Hematopoietic multipotent progenitor cell treated with erythropoietin and hydrocortisone succinate and interleukin-3 and kit ligand, for 8 days (in vitro differentiated cells): ENCODE measurements at regions not wholly inside any gene's neighbourhood (a gene's known extent, or its start where the extent isn't known, plus 50 kb on each side); places are given as distances from the start of the nearest gene placed in this dataset.
A peak's percentile ranks its signal among the peaks of the same experiment; 100 is the strongest.

Experiments used
- DNase-seq: peaks from one replicate; pipeline ENCODE4 v3.0.0-alpha.2; 2015

DNA sequence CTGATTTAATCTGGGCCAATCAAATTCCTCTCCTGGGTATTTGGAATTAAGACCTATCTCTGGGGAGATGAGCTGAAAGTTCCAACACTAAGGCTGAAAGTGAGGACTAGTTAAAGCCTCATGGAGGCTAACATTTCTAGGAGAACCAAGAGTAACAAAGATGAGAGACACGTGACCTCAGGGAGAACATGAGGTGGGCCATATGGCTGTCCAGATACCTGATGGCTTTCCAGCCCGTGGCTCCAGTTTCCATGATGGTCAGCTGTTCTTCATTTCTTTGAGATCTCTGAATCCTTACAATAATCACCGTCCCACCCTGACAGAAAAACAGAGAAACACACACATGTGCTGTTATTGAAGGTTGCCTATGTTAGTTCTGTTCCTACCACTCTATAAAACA, 66.1 kb downstream of the LEPR start:
- DNase-seq = no peak

- no peak for DNase-seq
Measured at GRCh38 chr1:65489481-65489880, 69.0 kb downstream of the LEPR start.

DNA sequence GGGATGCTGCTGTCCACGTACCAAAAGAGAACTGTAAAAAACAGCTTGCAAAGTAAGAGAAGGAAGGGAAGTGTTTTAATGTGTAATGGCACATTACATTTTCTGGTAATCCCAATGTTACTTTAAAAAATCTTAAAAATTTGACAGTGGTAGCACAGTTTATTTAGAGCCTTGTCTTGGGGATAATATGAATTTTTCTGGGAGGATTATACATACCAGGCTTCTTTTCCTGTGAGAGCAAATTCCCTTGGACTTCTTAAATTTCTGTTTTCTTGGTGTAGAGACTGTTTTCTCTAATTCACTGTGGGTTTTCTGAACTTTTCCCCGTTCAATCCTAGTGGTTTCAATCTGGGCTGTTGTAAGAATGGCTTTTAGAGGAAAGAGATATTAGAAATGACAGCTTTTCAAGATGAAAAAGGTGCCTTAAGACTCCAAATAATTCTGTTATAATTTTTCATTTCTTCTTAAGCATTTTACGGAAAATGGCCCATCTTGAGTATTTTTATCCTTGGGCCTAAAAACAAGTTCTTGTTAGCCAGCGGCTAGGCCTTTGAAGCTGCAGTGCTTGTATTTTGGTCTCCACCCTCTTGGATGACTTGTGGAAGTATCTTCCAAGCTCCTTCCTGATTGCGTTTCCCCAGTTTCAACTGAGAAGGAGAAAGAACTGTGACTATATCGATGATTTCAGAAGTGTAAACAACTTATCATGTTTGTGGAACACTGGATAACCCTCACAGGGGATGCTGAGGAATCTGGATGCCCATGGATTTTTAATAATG, 70.0 kb downstream of the LEPR start:
- no peak for DNase-seq

GRCh38 chr1:65491472-65491871, 71.0 kb downstream of the LEPR start:
- no peak for DNase-seq

DNA sequence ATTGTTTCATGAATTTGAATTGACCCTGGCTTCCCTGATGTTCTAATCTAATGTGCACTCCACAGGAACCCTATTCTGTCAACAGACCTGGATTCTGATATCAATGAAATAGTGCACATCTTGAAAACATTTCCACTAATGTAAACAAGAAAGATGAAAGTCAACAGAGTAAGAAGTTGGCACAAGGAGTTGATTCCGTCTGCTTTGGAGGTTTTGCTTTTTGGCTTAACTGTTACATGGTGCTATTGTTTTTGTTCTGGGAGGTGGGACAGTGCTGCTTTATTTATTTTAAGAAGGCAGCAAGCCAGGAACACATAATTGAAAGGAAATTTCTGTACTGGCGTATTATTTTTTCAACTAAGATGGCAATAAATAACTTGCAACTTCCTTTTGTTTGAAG, 73.3 kb downstream of the LEPR start:
- DNase-seq = no peak

- DNase-seq = no peak
Measured at GRCh38 chr1:65494671-65495070, 74.2 kb downstream of the LEPR start.

- no peak for DNase-seq
Measured at GRCh38 chr1:65495137-65495536, 74.7 kb downstream of the LEPR start.

GRCh38 chr1:65497256-65497830, 76.9 kb downstream of the LEPR start:
- DNase-seq = no peak

DNA sequence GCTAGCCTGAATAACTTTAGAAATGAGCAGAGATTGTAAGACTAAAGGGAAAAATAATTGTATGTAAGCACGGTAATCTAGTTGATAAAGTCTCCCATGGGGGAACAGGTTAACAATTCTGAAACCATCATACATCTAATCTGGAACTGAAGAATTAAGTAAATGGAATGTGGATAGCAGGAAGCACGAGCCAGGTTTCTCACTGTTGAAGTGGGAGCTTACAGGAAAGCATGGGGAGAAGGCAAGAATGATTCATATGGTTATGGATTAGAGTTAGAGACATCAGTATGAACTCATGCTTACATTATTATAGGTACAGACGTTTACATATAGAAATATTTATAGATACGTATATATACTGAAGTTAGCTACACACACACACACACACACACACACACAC, 83.0 kb downstream of the LEPR start:
- no peak for DNase-seq

- DNase-seq = no peak
Measured at GRCh38 chr1:65504263-65504662, 83.8 kb downstream of the LEPR start.

- DNase-seq = no peak
Measured at GRCh38 chr1:65505547-65506300, 85.3 kb downstream of the LEPR start.

DNA sequence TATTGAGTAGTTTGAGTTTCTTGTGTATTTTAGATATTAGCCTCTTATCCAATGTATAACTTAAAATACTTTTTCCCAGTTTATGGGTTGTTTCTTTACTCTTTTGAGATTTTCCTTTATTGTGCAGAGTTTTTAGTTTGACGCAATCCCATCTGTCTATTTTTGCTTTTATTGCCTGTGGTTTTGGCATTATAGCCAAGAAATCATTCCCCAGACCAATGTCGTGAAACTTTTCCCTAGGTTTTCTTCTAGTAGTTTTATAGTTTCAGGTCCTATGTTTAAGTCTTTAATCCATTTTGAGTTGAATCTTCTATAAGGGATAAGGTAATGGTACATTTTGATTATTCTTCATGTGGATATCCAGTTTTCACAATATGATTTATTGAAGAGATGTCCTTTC, 87.6 kb downstream of the LEPR start:
- no peak for DNase-seq

DNA sequence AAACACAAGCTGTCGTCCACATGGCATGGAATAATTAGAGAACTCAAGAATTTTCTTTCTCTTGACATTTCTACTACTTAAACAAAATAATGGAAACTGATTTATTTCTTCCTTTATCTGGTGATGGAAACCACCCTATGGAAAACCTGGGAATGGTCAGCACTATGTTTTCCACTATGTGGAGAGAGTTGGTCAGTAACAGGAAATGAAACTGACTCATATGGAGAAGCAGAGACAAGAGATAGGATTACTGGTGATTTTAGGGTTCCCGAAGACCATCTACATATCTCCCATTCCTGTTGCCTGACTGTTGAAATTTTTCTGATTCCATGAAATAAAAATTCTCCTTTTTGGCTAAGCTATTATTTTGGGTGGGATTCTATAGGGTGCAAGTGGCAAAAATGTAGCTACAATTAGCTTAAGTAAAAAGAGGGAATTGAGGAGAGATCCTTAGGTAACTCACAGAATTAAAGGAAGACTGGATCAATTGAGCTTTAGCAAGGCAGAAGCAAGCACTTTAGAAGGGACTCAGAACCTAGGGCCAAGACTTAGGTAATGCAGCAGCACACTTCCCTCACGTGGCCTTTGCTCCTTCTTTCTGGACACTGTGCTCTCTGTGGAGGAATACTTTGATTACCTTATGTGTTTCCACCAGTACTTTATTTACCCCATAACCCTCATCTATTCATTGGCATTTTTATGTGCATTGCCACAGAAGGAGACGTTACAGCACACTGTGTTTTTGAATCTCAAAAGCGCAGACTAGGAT, 89.6 kb downstream of the LEPR start:
- no peak for DNase-seq

- DNase-seq = no peak
Measured at GRCh38 chr1:65510961-65511360, 90.5 kb downstream of the LEPR start.

DNA sequence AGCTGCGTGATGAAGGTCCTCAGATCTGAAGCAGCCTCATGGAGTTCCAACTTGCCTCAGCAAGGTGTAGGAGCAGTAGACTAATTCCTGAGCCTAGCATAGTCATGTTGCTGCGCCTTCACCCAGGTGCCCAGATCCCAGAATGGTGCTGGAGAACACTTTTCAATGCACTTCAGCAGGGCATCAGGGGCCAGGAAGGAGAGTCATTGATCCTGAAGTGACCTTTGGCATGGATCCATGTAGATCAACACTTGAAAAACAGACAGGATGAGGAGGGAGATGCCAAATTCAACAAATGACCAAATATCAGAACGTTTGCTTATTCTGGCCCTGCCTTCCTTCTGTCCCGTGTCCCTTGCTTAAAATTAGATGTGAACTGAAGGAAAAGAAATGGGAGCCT, 91.9 kb downstream of the LEPR start:
- no peak for DNase-seq

DNA sequence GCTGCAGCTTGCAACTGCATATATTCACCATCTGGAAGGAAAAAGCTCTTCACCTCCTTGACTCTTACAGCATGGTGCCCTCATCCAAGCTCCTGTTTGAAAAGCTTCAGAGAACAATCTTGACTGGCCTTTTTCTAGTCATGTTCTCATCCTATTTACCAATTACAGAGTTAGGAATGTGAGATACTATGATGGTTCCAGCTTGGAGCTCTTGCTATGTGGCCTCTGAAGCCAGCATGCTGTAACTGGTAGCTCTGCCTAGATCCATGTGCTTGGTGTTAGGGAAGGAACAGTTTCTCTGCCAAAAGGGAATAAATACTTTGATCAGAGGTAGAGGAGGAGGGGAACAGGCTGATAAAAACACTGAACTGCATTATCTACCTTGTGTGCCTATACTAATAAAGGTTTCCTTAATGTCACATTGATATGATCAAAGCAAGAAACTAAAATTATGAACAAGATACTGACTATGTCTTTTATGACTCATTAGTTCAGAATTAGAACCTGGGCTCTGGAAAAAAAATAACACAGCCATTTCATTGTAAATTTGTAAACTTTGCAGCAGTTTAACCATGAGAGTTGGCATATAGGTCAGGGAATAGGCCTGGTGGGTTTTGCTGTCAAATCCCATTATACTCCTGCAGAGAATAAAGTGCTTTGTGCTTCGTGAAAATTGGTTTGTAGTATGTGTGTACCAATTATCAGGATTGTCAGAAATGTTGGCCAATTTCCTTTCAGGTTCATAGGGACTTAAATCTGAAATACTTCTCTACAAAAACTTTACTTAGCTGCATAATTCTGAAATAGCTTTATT, 92.7 kb downstream of the LEPR start:
- no peak for DNase-seq

GRCh38 chr1:65514041-65514440, 93.6 kb downstream of the LEPR start:
- DNase-seq = no peak

DNA sequence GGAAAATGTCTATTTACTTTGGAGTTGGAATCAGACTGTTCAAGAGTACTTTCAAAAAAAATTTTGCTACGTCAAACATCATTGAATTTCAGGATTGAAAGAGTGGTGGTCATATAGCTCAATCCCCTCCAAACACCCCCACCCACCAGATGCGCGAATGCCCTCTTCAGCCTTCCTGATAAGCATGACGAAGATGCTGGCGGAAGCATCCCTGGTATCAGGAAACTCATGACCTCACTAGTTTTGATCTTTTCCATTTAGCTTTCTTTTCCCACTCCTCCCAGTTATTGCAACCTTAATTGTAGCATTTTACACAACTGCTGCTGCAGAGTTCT, 104.4 kb downstream of the LEPR start:
- DNase-seq = peak; percentile 44

DNA sequence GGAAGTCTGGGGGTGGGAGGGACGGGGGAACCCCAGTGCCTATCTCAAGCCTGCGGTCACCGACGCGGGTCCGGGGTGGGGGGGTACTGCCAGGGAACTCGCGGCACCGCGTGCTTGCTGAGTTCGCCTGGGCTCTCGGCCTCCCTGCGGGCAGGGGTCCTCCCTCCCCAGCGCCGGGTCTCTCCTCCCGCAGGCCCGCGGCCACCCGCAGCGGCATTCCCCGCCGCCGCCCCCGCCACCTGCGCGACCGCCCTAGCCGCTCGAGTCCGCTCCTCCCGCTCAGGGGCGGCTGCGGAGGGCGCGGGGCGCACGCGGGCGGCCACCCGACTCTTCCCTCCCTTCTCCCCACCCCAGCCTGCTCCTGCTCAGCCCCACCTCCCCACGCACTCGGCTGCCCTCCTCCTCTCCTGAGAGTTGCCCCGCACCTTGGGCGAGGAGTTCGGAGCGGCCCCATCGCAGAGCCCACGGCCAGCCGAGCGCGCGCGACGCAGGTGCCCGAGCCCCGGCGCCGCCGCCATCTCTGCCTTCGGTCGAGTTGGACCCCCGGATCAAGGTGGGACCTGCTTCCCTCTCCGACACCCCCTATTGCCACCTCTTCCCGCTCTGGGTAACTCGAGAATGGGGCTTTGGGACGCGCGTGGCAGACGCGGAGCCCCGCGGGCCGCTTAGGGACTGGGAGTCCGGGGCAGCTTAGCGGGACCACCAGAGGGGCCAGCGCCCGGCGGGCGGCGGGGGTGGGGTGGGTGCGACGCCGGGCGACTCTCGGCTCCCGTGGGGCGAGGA, 105.0 kb downstream of the LEPR start:
- DNase-seq = peak; percentile 45

DNA sequence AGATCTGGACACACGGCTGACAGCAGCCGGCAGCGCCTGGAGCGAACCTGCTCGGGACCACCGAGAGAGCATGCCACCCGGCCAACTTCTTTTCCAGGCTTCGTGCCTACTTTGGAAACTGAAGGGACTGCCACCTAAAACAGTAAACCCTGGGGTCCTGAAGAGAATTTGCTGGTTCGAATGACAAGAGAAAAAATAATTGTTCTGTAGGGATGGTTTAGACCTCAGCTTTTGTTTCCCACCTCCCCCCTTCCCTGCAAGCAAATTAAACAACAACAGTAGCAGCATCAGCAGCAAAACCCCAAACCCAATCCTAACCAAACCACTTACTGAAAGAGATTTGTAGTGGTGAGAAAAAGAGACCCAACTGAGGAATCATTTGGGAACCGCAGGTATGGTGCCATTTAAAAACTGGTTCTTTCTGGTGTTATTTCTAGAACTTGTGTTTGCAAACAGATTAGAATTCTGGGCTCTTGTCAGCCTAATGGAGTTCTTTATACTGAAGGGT, 105.6 kb downstream of the LEPR start:
- DNase-seq = peak; percentile 43

- peak; percentile 61 for DNase-seq
Measured at GRCh38 chr1:65527190-65527589, 106.7 kb downstream of the LEPR start.
